ENCODE measurements at regions not wholly inside any gene's neighbourhood (a gene's known extent, or its start where the extent isn't known, plus 50 kb on each side); places are given as distances from the start of the nearest gene placed in this dataset.

- DNase-seq, result no peak
Observed at GRCh38 chr3:76550522-76551201, 489.2 kb upstream of the ROBO2 start.

DNA sequence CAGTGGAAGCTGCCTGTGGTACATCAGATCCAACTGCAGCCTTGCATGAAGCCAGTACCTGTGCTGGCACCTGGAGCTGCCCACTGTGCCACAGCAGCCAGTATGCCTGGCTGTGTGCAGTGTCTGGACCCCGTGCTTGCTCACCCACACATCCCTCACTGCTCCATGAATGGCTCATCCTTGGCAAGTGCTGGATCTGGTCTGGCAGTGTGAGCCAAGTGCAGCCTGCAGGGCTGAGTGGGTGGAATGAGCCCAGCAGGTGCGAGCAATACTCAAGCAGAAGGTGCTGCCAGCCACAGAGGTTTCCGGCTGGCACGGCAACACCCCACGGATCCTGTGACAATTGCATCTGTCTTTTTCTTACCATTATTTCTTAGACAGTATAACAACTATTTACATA, 488.2 kb upstream of the ROBO2 start:
- DNase-seq, result no peak

- no peak for DNase-seq
Observed at GRCh38 chr3:76552653-76553052, 487.2 kb upstream of the ROBO2 start.

- no peak for DNase-seq
Observed at GRCh38 chr3:76554707-76555106, 485.2 kb upstream of the ROBO2 start.

DNA sequence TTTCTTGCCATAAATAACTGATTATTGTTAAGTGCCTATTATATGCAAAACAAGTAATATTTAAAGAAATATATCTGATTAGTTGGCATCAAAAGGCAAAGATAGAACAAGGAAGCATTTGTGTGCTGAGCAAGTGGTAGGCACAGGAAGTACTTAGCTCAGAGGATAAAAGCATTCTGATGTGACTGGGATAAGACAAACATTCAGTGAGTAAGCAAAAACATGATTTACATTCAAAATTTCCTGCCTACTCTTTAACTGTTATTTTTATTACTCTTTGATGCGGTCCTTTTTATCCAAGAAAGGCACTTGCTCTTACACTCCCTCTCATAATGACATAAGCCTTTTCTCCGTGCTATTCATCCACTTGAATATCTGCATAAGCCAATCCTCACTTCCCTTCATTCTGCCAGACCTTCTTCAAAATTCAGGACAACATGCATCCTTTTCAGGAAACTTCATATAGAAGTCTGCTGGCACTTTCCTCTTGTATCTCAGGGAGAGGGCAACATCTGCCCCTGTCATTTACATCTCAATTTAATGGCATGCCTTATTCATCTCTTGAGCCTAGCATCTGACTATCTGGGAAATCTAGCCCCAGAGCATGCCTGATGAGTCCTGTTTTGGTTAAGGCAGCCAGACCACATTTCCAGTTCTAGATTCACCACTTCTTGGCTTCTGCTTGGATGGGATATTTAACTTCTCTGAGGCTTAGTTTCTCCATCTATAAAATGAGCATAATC, 478.2 kb upstream of the ROBO2 start:
- no peak for DNase-seq

- DNase-seq, result no peak
Observed at GRCh38 chr3:76565496-76566210, 474.2 kb upstream of the ROBO2 start.

DNA sequence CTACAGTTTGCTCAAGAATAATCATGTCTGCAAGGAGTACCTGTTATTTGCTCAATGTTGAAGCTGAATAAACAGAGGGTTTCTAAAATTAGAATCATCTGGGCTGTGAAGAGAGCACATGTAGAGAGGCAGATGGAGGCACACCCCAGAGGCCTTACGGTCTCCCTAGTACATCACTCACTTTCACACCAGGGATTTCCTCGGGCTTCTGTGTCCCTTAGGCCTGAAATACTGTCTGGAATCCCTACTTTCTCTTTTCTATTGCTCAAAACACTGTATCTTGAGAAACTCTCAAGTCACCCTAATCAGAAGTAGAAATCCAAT, 473.7 kb upstream of the ROBO2 start:
- no peak for DNase-seq

GRCh38 chr3:76566904-76567303, 473.0 kb upstream of the ROBO2 start:
- DNase-seq, result no peak

DNA sequence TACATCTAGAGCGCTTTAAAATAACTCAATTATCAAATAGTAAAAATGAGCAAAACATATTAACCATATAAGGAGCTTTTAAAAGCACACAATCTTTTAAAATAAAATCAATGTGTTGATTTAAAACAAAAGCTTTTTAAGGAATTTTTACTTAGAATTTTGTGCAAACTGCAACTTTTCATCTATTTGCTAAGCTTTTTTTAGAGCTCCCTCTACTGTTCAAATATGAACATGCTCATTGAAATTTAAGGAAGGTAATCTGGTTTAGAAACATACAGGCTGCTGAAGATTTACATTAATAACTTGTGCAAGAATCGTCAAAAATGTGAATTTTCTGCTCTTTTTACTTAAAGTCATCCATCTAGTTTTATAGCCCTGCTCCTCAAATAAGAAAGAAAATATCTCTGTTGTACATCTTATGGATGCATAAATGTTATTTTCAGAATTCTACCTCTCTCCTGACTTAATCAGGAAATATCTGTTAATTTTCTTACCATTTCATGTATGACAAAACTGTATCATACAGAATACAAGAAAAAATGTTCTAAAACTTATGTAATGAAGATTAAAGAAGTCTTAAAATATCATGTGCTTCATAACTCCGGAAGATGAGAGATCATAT, 469.4 kb upstream of the ROBO2 start:
- DNase-seq, result peak; percentile 0 to 14

GRCh38 chr3:76576201-76576600, 463.7 kb upstream of the ROBO2 start:
- DNase-seq, result no peak

- no peak for DNase-seq
Observed at GRCh38 chr3:76582098-76582497, 457.8 kb upstream of the ROBO2 start.

- no peak for DNase-seq
Observed at GRCh38 chr3:76582632-76583378, 457.1 kb upstream of the ROBO2 start.

DNA sequence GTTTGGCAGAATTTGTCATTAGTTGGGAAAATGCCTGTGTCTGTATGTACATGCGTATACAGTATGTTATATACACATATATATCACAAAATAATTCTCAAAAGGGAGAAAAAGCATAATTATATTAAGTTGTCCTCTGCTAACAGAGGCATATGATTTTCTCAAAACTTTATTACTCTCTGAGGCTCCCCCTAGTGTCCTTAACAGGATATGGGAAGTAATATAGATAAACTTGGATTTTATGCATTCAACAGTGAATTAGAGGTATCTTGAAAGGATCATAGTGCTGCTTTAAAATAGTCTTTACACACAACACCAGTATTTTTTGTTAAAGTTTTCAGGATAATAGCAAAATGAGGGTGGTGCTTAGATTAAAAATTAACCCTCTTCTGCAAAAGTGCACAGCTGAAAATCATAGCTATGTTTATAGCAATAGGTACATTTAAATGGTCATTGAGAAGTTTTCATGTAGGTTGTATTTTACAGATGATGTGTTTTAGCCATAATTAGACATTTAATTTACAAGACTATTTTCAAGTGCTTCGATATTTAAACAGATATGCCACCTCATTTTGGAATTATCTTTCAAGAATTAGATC, 454.0 kb upstream of the ROBO2 start:
- DNase-seq, result no peak

DNA sequence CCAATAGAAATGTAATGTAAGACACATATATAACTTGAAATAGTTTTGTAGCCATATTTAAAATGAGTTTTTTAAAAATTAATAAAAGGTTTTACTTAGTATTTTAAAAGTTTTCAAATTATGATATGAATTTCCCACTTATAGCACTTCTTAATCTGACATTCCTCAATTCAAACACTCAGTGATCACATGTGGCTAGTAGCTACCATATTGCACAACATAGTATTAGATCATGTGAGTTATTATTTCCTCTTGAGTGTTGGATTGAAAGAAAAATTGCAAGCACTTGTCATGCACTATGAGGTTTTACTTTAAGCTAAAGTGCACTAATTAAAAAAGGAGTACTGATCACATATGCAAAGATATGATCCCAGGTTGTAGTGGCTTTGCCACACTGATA, 453.4 kb upstream of the ROBO2 start:
- DNase-seq, result no peak

GRCh38 chr3:76610150-76610549, 429.7 kb upstream of the ROBO2 start:
- DNase-seq, result no peak

DNA sequence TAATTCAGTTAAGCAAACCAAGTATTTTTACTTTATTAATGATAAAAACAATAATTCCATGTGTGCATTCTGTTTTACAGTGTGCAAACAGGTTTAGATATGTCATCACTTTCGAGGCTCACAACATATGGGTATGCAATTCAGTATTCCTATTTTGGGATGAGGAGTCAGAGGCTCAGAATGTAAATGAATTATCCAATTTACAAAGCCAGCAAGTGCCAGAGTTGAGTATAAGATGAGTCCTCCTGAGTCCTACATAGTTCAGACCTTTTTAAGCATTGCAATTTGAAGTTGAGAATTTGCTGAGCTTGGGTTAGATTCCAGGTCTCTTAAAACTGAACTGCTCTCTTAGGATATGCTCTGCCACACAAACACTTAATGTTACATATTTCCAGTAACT, 424.2 kb upstream of the ROBO2 start:
- DNase-seq, result no peak

DNA sequence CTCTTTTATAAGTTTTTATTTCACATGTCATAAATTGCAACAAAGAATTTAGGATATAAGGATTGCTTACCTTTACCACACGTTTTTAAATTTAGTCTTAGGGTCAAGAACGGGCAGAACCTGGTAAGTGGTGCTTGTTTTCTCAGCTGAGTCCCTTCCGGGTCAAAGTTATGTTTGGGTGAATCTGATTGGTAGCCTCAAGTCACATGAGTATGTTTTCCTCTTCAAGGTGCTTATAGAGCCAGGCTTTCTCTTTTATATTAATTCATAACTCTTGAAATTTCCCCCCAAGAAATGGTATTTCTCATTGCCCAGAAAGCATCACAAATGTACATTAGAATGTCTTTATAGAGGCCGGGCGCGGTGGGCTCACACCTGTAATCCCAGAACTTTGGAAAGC, 415.7 kb upstream of the ROBO2 start:
- DNase-seq, result no peak

DNA sequence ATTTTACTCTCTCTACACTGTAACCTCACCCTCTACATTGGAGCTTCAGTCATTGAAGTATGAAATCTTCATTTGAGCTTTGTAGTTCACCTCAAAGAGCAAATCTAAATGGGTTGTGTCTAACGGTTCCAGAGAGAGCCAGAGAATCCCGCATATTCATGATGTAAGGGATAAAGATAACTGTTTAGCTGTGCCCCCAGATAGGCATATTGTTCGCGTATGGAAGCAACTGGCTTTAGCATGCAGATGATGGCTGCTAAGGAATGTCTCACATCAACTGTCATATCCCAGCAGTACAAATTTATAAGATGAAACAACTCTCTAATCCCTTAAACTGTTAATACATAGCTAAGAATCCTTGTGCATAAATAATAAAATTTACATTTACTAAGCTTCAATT, 412.7 kb upstream of the ROBO2 start:
- DNase-seq, result no peak

- no peak for DNase-seq
Observed at GRCh38 chr3:76631251-76631650, 408.6 kb upstream of the ROBO2 start.

DNA sequence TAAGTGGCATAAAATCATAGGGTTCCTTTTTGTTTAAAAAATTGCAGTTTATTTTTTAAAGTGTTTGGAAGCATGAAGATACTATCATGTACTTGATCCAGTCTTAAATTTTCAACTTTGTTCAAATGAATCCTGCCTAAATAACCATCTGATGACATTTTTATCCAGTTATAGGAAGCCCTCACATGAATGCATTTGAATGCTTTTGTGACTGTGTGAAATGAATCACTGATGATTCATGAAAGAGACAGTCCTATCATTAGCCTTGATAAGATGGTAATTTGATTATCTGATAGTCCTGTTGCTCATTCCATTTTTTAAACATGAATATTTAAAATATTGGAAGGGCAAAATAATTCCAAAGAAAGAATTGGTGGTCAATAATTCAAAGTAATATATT, 401.9 kb upstream of the ROBO2 start:
- no peak for DNase-seq

DNA sequence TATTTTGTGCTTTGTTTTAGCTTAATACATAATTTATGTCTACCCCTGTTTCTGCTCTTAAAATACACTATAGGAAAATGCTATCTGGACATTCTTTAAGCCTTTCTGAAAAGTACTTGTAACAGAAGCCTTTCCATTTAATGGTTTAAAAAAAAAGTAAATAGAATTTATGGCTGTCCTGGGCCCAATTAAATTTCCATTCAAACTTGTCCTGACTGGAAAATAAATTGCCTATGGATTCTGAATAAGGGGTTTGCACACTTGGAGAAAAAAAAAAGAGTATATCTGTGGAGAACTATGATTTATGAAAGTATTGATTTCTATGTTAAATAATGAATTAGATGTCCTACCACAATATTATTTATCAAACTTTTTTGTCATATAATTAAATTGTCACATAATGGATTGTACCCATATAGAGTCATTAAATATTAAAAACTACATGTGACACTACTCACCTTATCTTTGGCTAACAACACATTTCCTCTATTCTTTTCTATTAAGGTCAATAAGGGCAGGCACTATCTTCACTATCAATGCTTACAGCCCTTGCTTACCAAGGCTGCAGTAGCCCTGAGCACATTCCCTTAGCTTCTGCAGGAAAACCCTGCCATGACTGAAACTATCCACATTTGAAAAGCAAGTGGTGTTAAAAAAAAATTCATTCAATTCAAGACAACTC, 396.1 kb upstream of the ROBO2 start:
- DNase-seq, result no peak

DNA sequence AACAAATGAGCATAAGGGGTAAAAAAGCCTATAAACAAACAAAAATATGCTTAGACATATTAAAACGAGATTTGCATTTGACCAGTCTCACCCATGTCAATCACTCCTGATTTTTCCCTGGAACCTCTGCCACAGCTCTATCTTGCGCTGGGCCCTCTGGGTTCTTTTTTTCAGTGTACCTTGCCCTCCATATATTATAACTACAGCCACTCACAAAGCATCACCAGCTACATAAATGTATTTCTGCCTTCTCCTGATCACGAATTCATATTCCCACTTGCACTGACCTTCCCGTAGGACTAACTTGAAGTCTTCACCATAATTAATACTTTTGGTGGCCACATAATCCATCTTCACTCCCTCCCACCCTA, 395.6 kb upstream of the ROBO2 start:
- DNase-seq, result no peak
